ENCODE measurements at regions not wholly inside any gene's neighbourhood (a gene's known extent, or its start where the extent isn't known, plus 50 kb on each side); places are given as distances from the start of the nearest gene placed in this dataset.
"Not testable (repeated sequence)": the region's sequence is repeated elsewhere in the genome, so short reads cannot be mapped to it uniquely, and the experiment has no call there.

GRCh38 chr7:12490107-12490688 lies 80.3 kb upstream of the SCIN start:
- Histone ChIP-seq H3K9ac (ENCODE audit: low read length) (no peak overlapping the region), H3K36me3 (ENCODE audit: control insufficient read depth, insufficient read depth, low read length, severe bottlenecking) (no peaks in the 10 kb centered on the region), H3K27me3 (replicated peaks; ENCODE audit: control insufficient read depth, insufficient read depth, low read length) (no peaks in the 10 kb centered on the region), H3K4me1 (ENCODE audit: control insufficient read depth, insufficient read depth, low read length) (no peaks in the 10 kb centered on the region), H3K4me3 (ENCODE audit: low read length) (no peak overlapping the region), H3K9me3 (ENCODE audit: control insufficient read depth, low read length) (no peaks in the 10 kb centered on the region)
- DNase-seq (ENCODE audit: low read depth), result peak; percentile 78

- Histone ChIP-seq H3K4me3 (ENCODE audit: low read length) (no peak overlapping the region), H3K9me3 (ENCODE audit: control insufficient read depth, low read length) (no peaks in the 10 kb centered on the region), H3K4me1 (ENCODE audit: control insufficient read depth, insufficient read depth, low read length) (no peaks in the 10 kb centered on the region), H3K27me3 (replicated peaks; ENCODE audit: control insufficient read depth, insufficient read depth, low read length) (no peaks in the 10 kb centered on the region), H3K9ac (ENCODE audit: low read length) (no peak overlapping the region), H3K36me3 (ENCODE audit: control insufficient read depth, insufficient read depth, low read length, severe bottlenecking) (no peaks in the 10 kb centered on the region)
- no peak for DNase-seq (ENCODE audit: low read depth)
Observed at GRCh38 chr7:12490940-12491339, 79.6 kb upstream of the SCIN start.

- Histone ChIP-seq H3K9me3 (ENCODE audit: control insufficient read depth, low read length) (no peaks in the 10 kb centered on the region), H3K36me3 (ENCODE audit: control insufficient read depth, insufficient read depth, low read length, severe bottlenecking) (no peaks in the 10 kb centered on the region), H3K9ac (ENCODE audit: low read length) (no peak overlapping the region), H3K27me3 (replicated peaks; ENCODE audit: control insufficient read depth, insufficient read depth, low read length) (no peaks in the 10 kb centered on the region), H3K4me3 (ENCODE audit: low read length) (no peak overlapping the region), H3K4me1 (ENCODE audit: control insufficient read depth, insufficient read depth, low read length) (no peaks in the 10 kb centered on the region)
- no peak for DNase-seq (ENCODE audit: low read depth)
Observed at GRCh38 chr7:12491526-12491925, 79.0 kb upstream of the SCIN start.

GRCh38 chr7:12493407-12493806 lies 77.1 kb upstream of the SCIN start:
- Histone ChIP-seq H3K4me3 (ENCODE audit: low read length) (no peak overlapping the region), H3K9ac (ENCODE audit: low read length) (no peak overlapping the region), H3K9me3 (ENCODE audit: control insufficient read depth, low read length) (no peaks in the 10 kb centered on the region), H3K4me1 (ENCODE audit: control insufficient read depth, insufficient read depth, low read length) (no peaks in the 10 kb centered on the region), H3K36me3 (ENCODE audit: control insufficient read depth, insufficient read depth, low read length, severe bottlenecking) (no peaks in the 10 kb centered on the region), H3K27me3 (replicated peaks; ENCODE audit: control insufficient read depth, insufficient read depth, low read length) (no peaks in the 10 kb centered on the region)
- no peak for DNase-seq (ENCODE audit: low read depth)

GRCh38 chr7:12493863-12494686 lies 76.4 kb upstream of the SCIN start:
- Histone ChIP-seq H3K4me3 (ENCODE audit: low read length) (no peak overlapping the region), H3K9me3 (ENCODE audit: control insufficient read depth, low read length) (no peaks in the 10 kb centered on the region), H3K27me3 (replicated peaks; ENCODE audit: control insufficient read depth, insufficient read depth, low read length) (no peaks in the 10 kb centered on the region), H3K36me3 (ENCODE audit: control insufficient read depth, insufficient read depth, low read length, severe bottlenecking) (no peaks in the 10 kb centered on the region), H3K9ac (ENCODE audit: low read length) (no peak overlapping the region), H3K4me1 (ENCODE audit: control insufficient read depth, insufficient read depth, low read length) (no peaks in the 10 kb centered on the region)
- no peak for DNase-seq (ENCODE audit: low read depth)

GRCh38 chr7:12494687-12495024 lies 75.9 kb upstream of the SCIN start:
- H3K4me1 ChIP-seq (ENCODE audit: control insufficient read depth, insufficient read depth, low read length), result no peaks in the 10 kb centered on the region

GRCh38 chr7:12496901-12497674 lies 73.4 kb upstream of the SCIN start:
- H3K4me3 ChIP-seq (ENCODE audit: low read length); H3K27me3 ChIP-seq (replicated peaks; ENCODE audit: control insufficient read depth, insufficient read depth, low read length); H3K36me3 ChIP-seq (ENCODE audit: control insufficient read depth, insufficient read depth, low read length, severe bottlenecking); H3K4me1 ChIP-seq (ENCODE audit: control insufficient read depth, insufficient read depth, low read length); H3K9me3 ChIP-seq (ENCODE audit: control insufficient read depth, low read length); H3K9ac ChIP-seq (ENCODE audit: low read length): not testable (repeated sequence)
- DNase-seq (ENCODE audit: low read depth), result peak; percentile 87

More at GRCh38 chr7:12494687-12495024, 75.9 kb upstream of the SCIN start:
- no peak for DNase-seq (ENCODE audit: low read depth)
- H3K9ac ChIP-seq (ENCODE audit: low read length), result no peak overlapping the region
- H3K36me3 ChIP-seq (ENCODE audit: control insufficient read depth, insufficient read depth, low read length, severe bottlenecking), result no peaks in the 10 kb centered on the region
- no peak overlapping the region for H3K4me3 ChIP-seq (ENCODE audit: low read length)
- no peaks in the 10 kb centered on the region for H3K27me3 ChIP-seq (replicated peaks; ENCODE audit: control insufficient read depth, insufficient read depth, low read length)
- H3K9me3 ChIP-seq (ENCODE audit: control insufficient read depth, low read length), result no peaks in the 10 kb centered on the region

- no peaks in the 10 kb centered on the region for H3K9me3 ChIP-seq (ENCODE audit: control insufficient read depth, low read length)
- H3K27me3 ChIP-seq (replicated peaks; ENCODE audit: control insufficient read depth, insufficient read depth, low read length), result no peaks in the 10 kb centered on the region
- H3K9ac ChIP-seq (ENCODE audit: low read length), result no peak overlapping the region
- no peaks in the 10 kb centered on the region for H3K36me3 ChIP-seq (ENCODE audit: control insufficient read depth, insufficient read depth, low read length, severe bottlenecking)
- no peak overlapping the region for H3K4me3 ChIP-seq (ENCODE audit: low read length)
- DNase-seq (ENCODE audit: low read depth), result no peak
- no peaks in the 10 kb centered on the region for H3K4me1 ChIP-seq (ENCODE audit: control insufficient read depth, insufficient read depth, low read length)
Observed at GRCh38 chr7:12504149-12504548, 66.4 kb upstream of the SCIN start.

- Histone ChIP-seq H3K9me3 (ENCODE audit: control insufficient read depth, low read length) (no peaks in the 10 kb centered on the region), H3K27me3 (replicated peaks; ENCODE audit: control insufficient read depth, insufficient read depth, low read length) (no peaks in the 10 kb centered on the region), H3K9ac (ENCODE audit: low read length) (no peak overlapping the region), H3K4me1 (ENCODE audit: control insufficient read depth, insufficient read depth, low read length) (no peaks in the 10 kb centered on the region), H3K36me3 (ENCODE audit: control insufficient read depth, insufficient read depth, low read length, severe bottlenecking) (no peaks in the 10 kb centered on the region), H3K4me3 (ENCODE audit: low read length) (no peak overlapping the region)
- no peak for DNase-seq (ENCODE audit: low read depth)
Observed at GRCh38 chr7:12508005-12508404, 62.5 kb upstream of the SCIN start.

- Histone ChIP-seq H3K4me3 (ENCODE audit: low read length) (no peak overlapping the region), H3K4me1 (ENCODE audit: control insufficient read depth, insufficient read depth, low read length) (no peaks in the 10 kb centered on the region), H3K9ac (ENCODE audit: low read length) (no peak overlapping the region), H3K27me3 (replicated peaks; ENCODE audit: control insufficient read depth, insufficient read depth, low read length) (no peaks in the 10 kb centered on the region), H3K36me3 (ENCODE audit: control insufficient read depth, insufficient read depth, low read length, severe bottlenecking) (no peaks in the 10 kb centered on the region), H3K9me3 (ENCODE audit: control insufficient read depth, low read length) (no peaks in the 10 kb centered on the region)
- no peak for DNase-seq (ENCODE audit: low read depth)
Observed at GRCh38 chr7:12508554-12508953, 62.0 kb upstream of the SCIN start.

- no peak overlapping the region for H3K9ac ChIP-seq (ENCODE audit: low read length)
- H3K36me3 ChIP-seq (ENCODE audit: control insufficient read depth, insufficient read depth, low read length, severe bottlenecking), result no peaks in the 10 kb centered on the region
- H3K4me1 ChIP-seq (ENCODE audit: control insufficient read depth, insufficient read depth, low read length), result no peaks in the 10 kb centered on the region
- no peak for DNase-seq (ENCODE audit: low read depth)
- no peak overlapping the region for H3K4me3 ChIP-seq (ENCODE audit: low read length)
- H3K9me3 ChIP-seq (ENCODE audit: control insufficient read depth, low read length), result peaks cover 5% of the 10 kb centered on the region
- no peaks in the 10 kb centered on the region for H3K27me3 ChIP-seq (replicated peaks; ENCODE audit: control insufficient read depth, insufficient read depth, low read length)
Observed at GRCh38 chr7:12517451-12517850, 53.1 kb upstream of the SCIN start.
